Mesenchymal stem cell (in vitro differentiated cells and primary cell): ENCODE measurements at regions not wholly inside any gene's neighbourhood (a gene's known extent, or its start where the extent isn't known, plus 50 kb on each side); places are given as distances from the start of the nearest gene placed in this dataset.

Source experiments
- DNase-seq: peaks from one replicate; pipeline ENCODE4 v3.0.0-alpha.2; 2013
- H2AFZ ChIP-seq: one replicate; pipeline ENCODE4 v1.6.1; 2013; ENCODE audit warnings: low read depth, mild to moderate bottlenecking, control low read depth, inconsistent platforms, low read length, moderate library complexity
- H2AK5ac ChIP-seq: 2 replicates; pipeline ENCODE4 v1.6.1; 2013; ENCODE audit warnings: low read length, moderate library complexity, mild to moderate bottlenecking, inconsistent platforms; ENCODE audit not compliant: severe bottlenecking
- H2BK120ac ChIP-seq: one replicate; pipeline ENCODE4 v1.6.1; 2013; ENCODE audit warnings: low read depth, mild to moderate bottlenecking, inconsistent platforms, low read length, moderate library complexity
- H2BK12ac ChIP-seq, 2 experiments: one replicate each; pipeline ENCODE4 v1.6.1; 2013; ENCODE audit warnings: inconsistent platforms in 2 of 2, low read length in 2 of 2, mild to moderate bottlenecking in 2 of 2, moderate library complexity in 2 of 2, control low read depth in 1 of 2
- H2BK15ac ChIP-seq: one replicate; pipeline ENCODE4 v1.6.1; 2013; ENCODE audit warnings: mild to moderate bottlenecking, low read depth, inconsistent platforms; ENCODE audit not compliant: poor library complexity, severe bottlenecking
- H2BK5ac ChIP-seq: 2 replicates; pipeline ENCODE4 v1.6.1; 2013; ENCODE audit warnings: low read depth, mild to moderate bottlenecking, low read length, control low read depth, inconsistent platforms; ENCODE audit not compliant: poor library complexity, severe bottlenecking
- H3K14ac ChIP-seq, 2 experiments: one replicate each; pipeline ENCODE4 v1.6.1; 2013; ENCODE audit warnings: inconsistent platforms in 2 of 2, low read length in 2 of 2, control low read depth in 1 of 2, mild to moderate bottlenecking in 1 of 2, moderate library complexity in 1 of 2
- H3K18ac ChIP-seq, 2 experiments: one replicate each; pipeline ENCODE4 v1.6.1; 2013; ENCODE audit warnings: inconsistent platforms in 2 of 2, low read length in 2 of 2, control low read depth in 1 of 2, low read depth in 1 of 2, mild to moderate bottlenecking in 1 of 2
- H3K23ac ChIP-seq, 2 experiments: one replicate each; pipeline ENCODE4 v1.6.1; 2013; ENCODE audit warnings: inconsistent platforms in 2 of 2, low read length in 2 of 2, mild to moderate bottlenecking in 2 of 2, moderate library complexity in 2 of 2, control low read depth in 1 of 2
- H3K27ac ChIP-seq: 2 replicates; pipeline ENCODE4 v1.5.1; 2013; ENCODE audit warnings: mild to moderate bottlenecking, moderate library complexity, low read length, control low read depth, inconsistent platforms; ENCODE audit not compliant: poor library complexity, severe bottlenecking
- H3K27me3 ChIP-seq, 2 experiments: 2 replicates each; pipeline versions ENCODE4 v1.6.1 to v1.7.0; 2013; ENCODE audit warnings: low read length in 2 of 2, mild to moderate bottlenecking in 2 of 2, moderate library complexity in 2 of 2, control low read depth in 1 of 2, inconsistent platforms in 1 of 2; ENCODE audit not compliant: control insufficient read depth in 1 of 2, insufficient read depth in 1 of 2
- H3K36me3 ChIP-seq, 2 experiments: 2 replicates each; pipeline versions ENCODE4 v1.6.1 to v1.7.0; 2013; ENCODE audit warnings: low read length in 2 of 2, control low read depth in 1 of 2, inconsistent platforms in 1 of 2, low read depth in 1 of 2, mild to moderate bottlenecking in 1 of 2; ENCODE audit not compliant: insufficient read depth in 2 of 2, control insufficient read depth in 1 of 2
- H3K4ac ChIP-seq, 2 experiments: one replicate each; pipeline ENCODE4 v1.6.1; 2013; ENCODE audit warnings: inconsistent platforms in 2 of 2, low read length in 2 of 2, mild to moderate bottlenecking in 2 of 2, moderate library complexity in 2 of 2, control low read depth in 1 of 2, low read depth in 1 of 2
- H3K4me1 ChIP-seq: 2 replicates; pipeline ENCODE4 v1.6.1; 2013; ENCODE audit warnings: low read depth, low read length, control low read depth; ENCODE audit not compliant: control insufficient read depth, insufficient read depth
- H3K4me2 ChIP-seq: 2 replicates; pipeline ENCODE4 v1.6.1; 2013; ENCODE audit warnings: low read length, mild to moderate bottlenecking, inconsistent platforms; ENCODE audit not compliant: poor library complexity, severe bottlenecking
- H3K4me3 ChIP-seq, 2 experiments: 2 replicates each; pipeline versions ENCODE4 v1.5.1 to v1.7.0; 2013; ENCODE audit warnings: low read length in 2 of 2, mild to moderate bottlenecking in 2 of 2, control low read depth in 1 of 2, low read depth in 1 of 2; ENCODE audit not compliant: insufficient read depth in 1 of 2
- H3K79me1 ChIP-seq: replicated peaks from 2 replicates; pipeline ENCODE4 v1.6.1; 2013; ENCODE audit warnings: mild to moderate bottlenecking, control low read depth, low read length, inconsistent platforms; ENCODE audit not compliant: poor library complexity, severe bottlenecking
- H3K9ac ChIP-seq: 2 replicates; pipeline ENCODE4 v1.7.0; 2013; ENCODE audit warnings: mild to moderate bottlenecking, low read length, moderate library complexity
- H3K9me3 ChIP-seq: 2 replicates; pipeline ENCODE4 v1.7.0; 2013; ENCODE audit warnings: mild to moderate bottlenecking, low read length; ENCODE audit not compliant: control insufficient read depth
- H4K8ac ChIP-seq: one replicate; pipeline ENCODE4 v1.6.1; 2013; ENCODE audit warnings: inconsistent platforms, mild to moderate bottlenecking, low read length, moderate library complexity
- H4K91ac ChIP-seq: one replicate; pipeline ENCODE4 v1.6.1; 2013; ENCODE audit warnings: mild to moderate bottlenecking, low read length, inconsistent platforms
- WGBS: methylation state at CpG from one replicate; pipeline ENCODE4 v1.1.7; 2013; ENCODE audit warnings: mixed read lengths; 5-methylcytosine and 5-hydroxymethylcytosine counted together

DNA sequence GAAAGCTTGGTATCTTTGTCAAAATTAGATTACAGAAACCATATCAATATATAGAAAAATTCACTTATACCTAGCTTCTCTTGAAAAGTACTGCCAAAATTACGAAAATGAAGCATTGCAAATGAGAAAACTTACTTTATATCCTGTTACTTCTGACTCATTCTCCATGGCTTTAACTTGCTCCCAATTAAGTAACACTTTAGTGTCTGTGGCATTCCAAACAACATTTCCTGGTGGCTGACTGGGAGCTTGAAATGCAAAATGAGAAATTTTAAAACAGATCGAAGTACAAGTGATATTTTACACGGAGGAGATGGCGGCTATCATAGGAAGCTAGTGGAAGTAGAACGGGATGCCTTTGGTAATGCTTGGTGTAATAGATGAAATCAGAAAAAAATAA is 347.3 kb downstream of the CNTN3 start:
- H2BK5ac ChIP-seq: no peak overlapping the region
- no peak overlapping the region for H4K8ac ChIP-seq
- H2BK15ac ChIP-seq: no peak overlapping the region
- H2BK120ac ChIP-seq: no peak overlapping the region
- H3K4me3 ChIP-seq: no peak overlapping the region
- no peak overlapping the region for H2AK5ac ChIP-seq
- H3K27ac ChIP-seq: no peak overlapping the region
- no peak overlapping the region for H3K4ac ChIP-seq
- H3K9me3 ChIP-seq: no peaks in the 10 kb centered on the region
- H3K36me3 ChIP-seq: no peaks in the 10 kb centered on the region
- peak; percentile 15 for DNase-seq
- H3K18ac ChIP-seq: no peak overlapping the region
- no peak overlapping the region for H4K91ac ChIP-seq
- WGBS: 61% methylated on average over 4 of the region's 5 CpGs
- no peak overlapping the region for H3K9ac ChIP-seq
- no peaks in the 10 kb centered on the region for H3K27me3 ChIP-seq
- no peak overlapping the region for H2BK12ac ChIP-seq
- no peak overlapping the region for H2AFZ ChIP-seq
- H3K23ac ChIP-seq: no peak overlapping the region
- no peak overlapping the region for H3K14ac ChIP-seq
- H3K4me2 ChIP-seq: no peak overlapping the region
- no peaks in the 10 kb centered on the region for H3K79me1 ChIP-seq
- no peaks in the 10 kb centered on the region for H3K4me1 ChIP-seq

DNA sequence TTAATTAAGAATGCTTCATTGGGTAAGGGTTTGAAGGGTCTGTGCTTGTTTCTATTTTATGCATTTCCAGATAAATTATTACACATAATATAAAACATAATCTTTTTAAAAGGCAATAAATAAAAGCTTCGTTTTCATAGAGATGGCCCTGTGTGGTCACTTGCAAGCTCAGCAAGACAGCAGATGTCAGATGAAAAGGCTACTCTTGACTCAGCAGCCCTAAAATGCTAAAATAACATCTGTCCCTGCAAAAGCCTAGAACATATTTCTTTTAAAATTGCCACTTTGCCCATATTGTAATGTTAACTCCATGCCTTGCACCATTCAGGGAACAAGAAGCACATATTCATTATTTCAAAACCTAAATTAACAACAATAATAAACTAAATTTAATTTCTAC is 349.4 kb downstream of the CNTN3 start:
- no peak overlapping the region for H2BK12ac ChIP-seq
- WGBS: 56% methylated on average over 1 of the region's 1 CpG

DNA sequence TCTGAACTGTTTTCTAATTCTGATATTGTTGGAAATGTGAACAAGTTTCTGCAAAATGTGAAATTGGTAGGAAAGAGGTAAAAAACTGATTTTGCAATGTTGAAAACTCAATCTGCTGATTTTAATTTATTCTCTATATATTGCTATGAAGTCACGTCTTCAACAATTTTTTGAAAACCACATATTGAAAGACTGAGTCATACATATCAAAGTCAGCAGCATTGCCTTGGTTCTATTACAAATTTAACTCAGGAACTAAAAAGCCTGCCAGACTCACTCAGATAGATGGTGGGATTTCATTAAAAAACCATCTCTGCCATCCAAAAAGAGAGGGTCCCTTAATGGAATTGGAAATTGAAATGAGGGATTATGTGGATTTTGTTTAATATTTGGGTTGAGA is 351.4 kb downstream of the CNTN3 start:
- Histone ChIP-seq H3K23ac (no peak overlapping the region), H2BK15ac (no peak overlapping the region), H3K9ac (no peak overlapping the region), H3K4me2 (no peak overlapping the region), H2BK5ac (no peak overlapping the region), H2AK5ac (no peak overlapping the region), H2AFZ (no peak overlapping the region), H3K36me3 (no peaks in the 10 kb centered on the region), H3K4me1 (no peaks in the 10 kb centered on the region), H3K9me3 (no peaks in the 10 kb centered on the region), H2BK120ac (no peak overlapping the region), H3K14ac (no peak overlapping the region), H3K4me3 (no peak overlapping the region), H3K27me3 (no peaks in the 10 kb centered on the region), H4K91ac (no peak overlapping the region), H3K4ac (no peak overlapping the region), H3K27ac (no peak overlapping the region), H4K8ac (no peak overlapping the region), H2BK12ac (no peak overlapping the region), H3K79me1 (no peaks in the 10 kb centered on the region), H3K18ac (no peak overlapping the region)
- no peak for DNase-seq
- 56% methylated on average over 1 of the region's 1 CpG for WGBS

More for the DNA sequence above, 349.4 kb downstream of the CNTN3 start:
- no peak overlapping the region for H4K91ac ChIP-seq
- H3K4me2 ChIP-seq: no peak overlapping the region
- no peak overlapping the region for H3K9ac ChIP-seq
- H3K4ac ChIP-seq: no peak overlapping the region
- no peaks in the 10 kb centered on the region for H3K9me3 ChIP-seq
- H3K4me1 ChIP-seq: no peaks in the 10 kb centered on the region
- H3K4me3 ChIP-seq: no peak overlapping the region
- no peaks in the 10 kb centered on the region for H3K79me1 ChIP-seq
- no peak overlapping the region for H3K23ac ChIP-seq
- no peak overlapping the region for H2BK5ac ChIP-seq
- no peak overlapping the region for H2BK15ac ChIP-seq
- DNase-seq: no peak
- no peak overlapping the region for H2BK120ac ChIP-seq
- H3K27ac ChIP-seq: no peak overlapping the region
- H4K8ac ChIP-seq: no peak overlapping the region
- H3K36me3 ChIP-seq: no peaks in the 10 kb centered on the region
- H2AFZ ChIP-seq: no peak overlapping the region
- H3K14ac ChIP-seq: no peak overlapping the region
- H3K27me3 ChIP-seq: no peaks in the 10 kb centered on the region
- H3K18ac ChIP-seq: no peak overlapping the region
- H2AK5ac ChIP-seq: no peak overlapping the region

DNA sequence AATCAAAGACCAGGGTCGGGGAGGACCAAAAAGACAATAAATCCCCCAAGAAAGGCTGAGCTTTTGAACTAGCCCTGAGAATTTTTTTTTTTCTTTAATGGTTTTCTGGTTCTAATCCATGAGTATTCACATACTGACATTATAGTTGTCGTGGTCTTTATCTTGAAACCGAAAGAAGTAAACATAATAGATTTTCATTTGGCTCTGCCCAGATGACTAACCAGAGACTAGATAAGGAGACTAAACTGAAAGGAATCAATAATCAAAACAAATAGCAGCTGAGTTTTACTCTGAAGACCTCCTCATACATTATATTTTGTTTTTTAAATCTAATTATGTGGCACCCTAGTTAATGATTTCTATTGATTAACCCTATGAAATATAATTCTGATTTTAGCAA is 381.4 kb downstream of the CNTN3 start:
- Histone ChIP-seq H2AFZ (no peak overlapping the region), H3K14ac (no peak overlapping the region), H2BK15ac (no peak overlapping the region), H2BK120ac (no peak overlapping the region), H3K4ac (no peak overlapping the region), H3K23ac (no peak overlapping the region), H3K4me3 (no peak overlapping the region), H3K9me3 (no peaks in the 10 kb centered on the region), H3K36me3 (no peaks in the 10 kb centered on the region), H2BK12ac (no peak overlapping the region), H3K79me1 (no peaks in the 10 kb centered on the region), H3K18ac (no peak overlapping the region), H4K8ac (no peak overlapping the region), H2BK5ac (no peak overlapping the region), H3K4me2 (no peak overlapping the region), H3K27me3 (no peaks in the 10 kb centered on the region), H2AK5ac (no peak overlapping the region), H3K9ac (no peak overlapping the region), H4K91ac (no peak overlapping the region), H3K4me1 (no peaks in the 10 kb centered on the region), H3K27ac (no peak overlapping the region)
- WGBS: no CpG with 5 or more reads among the region's 3 CpGs
- peak; percentile 3 for DNase-seq
